GM23338 (cell line): ENCODE measurements at regions not wholly inside any gene's neighbourhood (a gene's known extent, or its start where the extent isn't known, plus 50 kb on each side); places are given as distances from the start of the nearest gene placed in this dataset.

Source experiments
- ATAC-seq: fragments of 200-7000 bp; cut with Tn5 transposase; 3 replicates; pipeline ENCODE4 v1.9.1; 2020
- DNase-seq: peaks from one replicate; pipeline ENCODE4 v3.0.0-alpha.2; 2015; ENCODE audit warnings: low spot score
- H2AFZ ChIP-seq: fragments of 200-600 bp; sonication (generic); 2 replicates; pipeline ENCODE4 v1.8.0; 2016; ENCODE audit warnings: antibody characterized with exemption, mild to moderate bottlenecking, moderate library complexity
- H3F3A ChIP-seq: fragments of 200-600 bp; sonication (generic); replicated peaks from 2 replicates; pipeline ENCODE4 v1.8.0; 2017; ENCODE audit warnings: antibody characterized with exemption, mixed run types, low read depth
- H3K27ac ChIP-seq: fragments of 200-600 bp; sonication (generic); 2 replicates; pipeline ENCODE4 v1.6.1; 2016; ENCODE audit warnings: low read depth
- H3K27me3 ChIP-seq: fragments of 200-600 bp; sonication (generic); 2 replicates; pipeline ENCODE4 v1.8.0; 2016; ENCODE audit warnings: mild to moderate bottlenecking, mixed run types, moderate library complexity; ENCODE audit not compliant: insufficient read depth
- H3K36me3 ChIP-seq: fragments of 200-600 bp; sonication (generic); 2 replicates; pipeline ENCODE4 v1.8.0; 2016; ENCODE audit warnings: mild to moderate bottlenecking; ENCODE audit not compliant: insufficient read depth
- H3K4me1 ChIP-seq: fragments of 200-600 bp; sonication (generic); 2 replicates; pipeline ENCODE4 v1.8.0; 2016; ENCODE audit warnings: mild to moderate bottlenecking, moderate library complexity; ENCODE audit not compliant: insufficient read depth
- H3K4me2 ChIP-seq: fragments of 200-600 bp; sonication (generic); 2 replicates; pipeline ENCODE4 v1.7.1; 2017; ENCODE audit warnings: mixed run types
- H3K4me3 ChIP-seq: fragments of 200-600 bp; sonication (generic); 2 replicates; pipeline ENCODE4 v1.6.1; 2016; ENCODE audit warnings: mixed run types
- H3K79me2 ChIP-seq: fragments of 200-600 bp; sonication (generic); replicated peaks from 2 replicates; pipeline ENCODE4 v1.8.0; 2017; ENCODE audit warnings: mild to moderate bottlenecking; ENCODE audit not compliant: insufficient read depth
- H3K9me2 ChIP-seq: fragments of 200-600 bp; sonication (generic); 2 replicates; pipeline ENCODE4 v1.8.0; 2017; ENCODE audit not compliant: insufficient read depth
- H4K20me1 ChIP-seq: fragments of 200-600 bp; sonication (generic); replicated peaks from 2 replicates; pipeline ENCODE4 v1.8.0; 2017; ENCODE audit warnings: mild to moderate bottlenecking; ENCODE audit not compliant: insufficient read depth
- H3K27ac Mint-ChIP-seq: 2 replicates; pipeline ENCODE4 v1.8.0; 2020; ENCODE audit warnings: inconsistent platforms, mild to moderate bottlenecking, moderate library complexity, mixed read lengths
- H3K27me3 Mint-ChIP-seq: 3 replicates; pipeline ENCODE4 v1.8.0; 2022; ENCODE audit warnings: low read depth, mild to moderate bottlenecking, moderate library complexity, mixed read lengths, inconsistent platforms; ENCODE audit not compliant: insufficient read depth, poor library complexity
- H3K36me3 Mint-ChIP-seq: 3 replicates; pipeline ENCODE4 v1.8.0; 2021; ENCODE audit warnings: low read depth, mild to moderate bottlenecking, inconsistent platforms, moderate library complexity, mixed read lengths
- H3K4me1 Mint-ChIP-seq: 3 replicates; pipeline ENCODE4 v1.8.0; 2020; ENCODE audit warnings: mild to moderate bottlenecking, inconsistent platforms, mixed read lengths
- H3K4me3 Mint-ChIP-seq: 3 replicates; pipeline ENCODE4 v1.8.0; 2021; ENCODE audit warnings: moderate library complexity, mild to moderate bottlenecking, inconsistent platforms, mixed read lengths
- H3K9me3 Mint-ChIP-seq: 3 replicates; pipeline ENCODE4 v1.8.0; 2020; ENCODE audit warnings: moderate library complexity, mild to moderate bottlenecking, inconsistent platforms, mixed read lengths
- CREB1 ChIP-seq: fragments of 250-450 bp; sonication (Bioruptor Pico); IDR thresholded peaks from 2 replicates; pipeline ENCODE4 v1.5.0; 2020; ENCODE audit warnings: low read depth, mild to moderate bottlenecking, moderate library complexity
- CTCF ChIP-seq, 2 experiments: fragments of 200-600 bp in 1 of 2; sonication (generic) in 1 of 2; conservative IDR thresholded peaks; 2 replicates each; pipeline versions ENCODE4 v1.5.1 to v1.6.1; 2016 to 2017; ENCODE audit warnings: antibody characterized with exemption in 2 of 2, low read depth in 2 of 2, mild to moderate bottlenecking in 2 of 2, moderate library complexity in 1 of 2
- ETS1 ChIP-seq: IDR thresholded peaks from 2 replicates; pipeline ENCODE4 v1.6.1; 2016; ENCODE audit warnings: antibody characterized with exemption
- EZH2 ChIP-seq: fragments of 200-600 bp; sonication (generic); IDR thresholded peaks from one replicate; pipeline ENCODE4 v1.8.0; 2017; ENCODE audit warnings: antibody characterized with exemption, mild to moderate bottlenecking, low read depth; ENCODE audit not compliant: unreplicated experiment
- EZH2phosphoT487 ChIP-seq: fragments of 200-600 bp; sonication (generic); IDR thresholded peaks from one replicate; pipeline ENCODE4 v1.8.1; 2018; ENCODE audit warnings: antibody characterized with exemption; ENCODE audit not compliant: unreplicated experiment
- JUNB ChIP-seq: IDR thresholded peaks from one replicate; pipeline ENCODE4 v1.6.1; 2016; ENCODE audit warnings: antibody characterized with exemption; ENCODE audit not compliant: unreplicated experiment
- NANOG ChIP-seq: IDR thresholded peaks from 2 replicates; pipeline ENCODE4 v1.6.1; 2016; ENCODE audit warnings: antibody characterized with exemption, borderline replicate concordance
- POLR2AphosphoS5 ChIP-seq: IDR thresholded peaks from 2 replicates; pipeline ENCODE4 v1.6.1; 2016; ENCODE audit warnings: antibody characterized with exemption, low read depth
- STAT1 ChIP-seq: IDR thresholded peaks from one replicate; pipeline ENCODE4 v1.6.1; 2016; ENCODE audit warnings: antibody characterized with exemption; ENCODE audit not compliant: unreplicated experiment
- ZNF114 ChIP-seq: fragments of 250-450 bp; sonication (Bioruptor Pico); IDR thresholded peaks from 2 replicates; pipeline ENCODE4 v1.5.0; 2020; ENCODE audit warnings: mild to moderate bottlenecking, moderate library complexity
- ZNF331 ChIP-seq: fragments of 250-450 bp; sonication (Bioruptor Pico); IDR thresholded peaks from 2 replicates; pipeline ENCODE4 v1.5.0; 2020; ENCODE audit warnings: low read depth, mild to moderate bottlenecking, moderate library complexity
- TF ChIP-seq, protein P1 (sequence below): IDR thresholded peaks from one replicate; pipeline ENCODE4 v1.6.1; 2018; ENCODE audit warnings: antibody characterized with exemption; ENCODE audit not compliant: unreplicated experiment
- TF ChIP-seq, protein P2 (sequence below): fragments of 250-450 bp; sonication (Bioruptor Pico); IDR thresholded peaks from 2 replicates; pipeline ENCODE4 v1.5.0; 2020; ENCODE audit warnings: mild to moderate bottlenecking, moderate library complexity

DNA sequence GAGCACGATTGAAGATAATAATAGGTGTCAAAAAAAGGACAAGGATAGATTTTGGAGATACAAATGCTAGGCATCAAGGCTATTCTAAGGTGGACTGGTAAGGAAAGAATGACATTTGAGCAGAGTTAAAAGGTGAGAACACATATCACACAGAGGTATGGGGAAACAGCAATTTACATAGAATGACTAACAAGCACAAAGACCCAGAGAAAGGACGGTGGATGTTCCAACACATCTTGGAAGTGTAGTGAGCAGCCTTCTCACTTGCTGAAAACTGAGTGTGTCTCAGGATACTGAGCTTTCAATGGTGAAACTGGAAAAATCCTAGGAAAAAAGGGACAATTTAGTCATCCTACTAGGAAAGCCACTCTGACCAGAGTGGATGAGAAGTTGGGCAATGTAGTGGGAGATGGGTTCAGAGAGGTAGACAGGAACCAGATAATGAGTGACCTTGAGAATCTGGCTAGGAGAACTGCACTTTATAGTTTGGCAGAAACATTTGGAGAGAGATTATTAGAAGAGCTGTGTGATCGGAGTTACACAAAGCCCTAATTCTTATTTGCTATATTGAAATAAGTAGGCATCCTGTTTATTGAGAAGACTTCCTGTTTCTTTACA, 706.0 kb downstream of the KCNA4 start:
- Histone ChIP-seq H3K4me1 (no peaks in the 10 kb centered on the region), H3K27me3 (no peaks in the 10 kb centered on the region), H3F3A (no peaks in the 10 kb centered on the region), H3K79me2 (no peaks in the 10 kb centered on the region), H3K4me3 (no peak overlapping the region), H3K27ac (no peak overlapping the region), H4K20me1 (no peaks in the 10 kb centered on the region), H3K9me2 (no peaks in the 10 kb centered on the region), H3K36me3 (no peaks in the 10 kb centered on the region), H2AFZ (no peak overlapping the region), H3K4me2 (no peak overlapping the region)
- H3K27me3 Mint-ChIP-seq = no peaks in the 10 kb centered on the region
- no peak overlapping the region for H3K4me3 Mint-ChIP-seq
- ATAC-seq (no peak), DNase-seq (no peak)
- TF ChIP-seq, protein P1, sequence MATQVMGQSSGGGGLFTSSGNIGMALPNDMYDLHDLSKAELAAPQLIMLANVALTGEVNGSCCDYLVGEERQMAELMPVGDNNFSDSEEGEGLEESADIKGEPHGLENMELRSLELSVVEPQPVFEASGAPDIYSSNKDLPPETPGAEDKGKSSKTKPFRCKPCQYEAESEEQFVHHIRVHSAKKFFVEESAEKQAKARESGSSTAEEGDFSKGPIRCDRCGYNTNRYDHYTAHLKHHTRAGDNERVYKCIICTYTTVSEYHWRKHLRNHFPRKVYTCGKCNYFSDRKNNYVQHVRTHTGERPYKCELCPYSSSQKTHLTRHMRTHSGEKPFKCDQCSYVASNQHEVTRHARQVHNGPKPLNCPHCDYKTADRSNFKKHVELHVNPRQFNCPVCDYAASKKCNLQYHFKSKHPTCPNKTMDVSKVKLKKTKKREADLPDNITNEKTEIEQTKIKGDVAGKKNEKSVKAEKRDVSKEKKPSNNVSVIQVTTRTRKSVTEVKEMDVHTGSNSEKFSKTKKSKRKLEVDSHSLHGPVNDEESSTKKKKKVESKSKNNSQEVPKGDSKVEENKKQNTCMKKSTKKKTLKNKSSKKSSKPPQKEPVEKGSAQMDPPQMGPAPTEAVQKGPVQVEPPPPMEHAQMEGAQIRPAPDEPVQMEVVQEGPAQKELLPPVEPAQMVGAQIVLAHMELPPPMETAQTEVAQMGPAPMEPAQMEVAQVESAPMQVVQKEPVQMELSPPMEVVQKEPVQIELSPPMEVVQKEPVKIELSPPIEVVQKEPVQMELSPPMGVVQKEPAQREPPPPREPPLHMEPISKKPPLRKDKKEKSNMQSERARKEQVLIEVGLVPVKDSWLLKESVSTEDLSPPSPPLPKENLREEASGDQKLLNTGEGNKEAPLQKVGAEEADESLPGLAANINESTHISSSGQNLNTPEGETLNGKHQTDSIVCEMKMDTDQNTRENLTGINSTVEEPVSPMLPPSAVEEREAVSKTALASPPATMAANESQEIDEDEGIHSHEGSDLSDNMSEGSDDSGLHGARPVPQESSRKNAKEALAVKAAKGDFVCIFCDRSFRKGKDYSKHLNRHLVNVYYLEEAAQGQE = no peak
- TF ChIP-seq POLR2AphosphoS5 (no peak), NANOG (no peak), ETS1 (no peak), CTCF (conservative IDR thresholded peaks at IDR 0.05; ENCODE audit: low read depth in 2 of 2) (no peak), EZH2phosphoT487 (no peak), ZNF331 (CRISPR knock-in tag) (no peak), JUNB (no peak), EZH2 (no peak), ZNF114 (CRISPR knock-in tag) (no peak), CREB1 (CRISPR knock-in tag) (no peak), STAT1 (no peak)
- TF ChIP-seq, protein P2, sequence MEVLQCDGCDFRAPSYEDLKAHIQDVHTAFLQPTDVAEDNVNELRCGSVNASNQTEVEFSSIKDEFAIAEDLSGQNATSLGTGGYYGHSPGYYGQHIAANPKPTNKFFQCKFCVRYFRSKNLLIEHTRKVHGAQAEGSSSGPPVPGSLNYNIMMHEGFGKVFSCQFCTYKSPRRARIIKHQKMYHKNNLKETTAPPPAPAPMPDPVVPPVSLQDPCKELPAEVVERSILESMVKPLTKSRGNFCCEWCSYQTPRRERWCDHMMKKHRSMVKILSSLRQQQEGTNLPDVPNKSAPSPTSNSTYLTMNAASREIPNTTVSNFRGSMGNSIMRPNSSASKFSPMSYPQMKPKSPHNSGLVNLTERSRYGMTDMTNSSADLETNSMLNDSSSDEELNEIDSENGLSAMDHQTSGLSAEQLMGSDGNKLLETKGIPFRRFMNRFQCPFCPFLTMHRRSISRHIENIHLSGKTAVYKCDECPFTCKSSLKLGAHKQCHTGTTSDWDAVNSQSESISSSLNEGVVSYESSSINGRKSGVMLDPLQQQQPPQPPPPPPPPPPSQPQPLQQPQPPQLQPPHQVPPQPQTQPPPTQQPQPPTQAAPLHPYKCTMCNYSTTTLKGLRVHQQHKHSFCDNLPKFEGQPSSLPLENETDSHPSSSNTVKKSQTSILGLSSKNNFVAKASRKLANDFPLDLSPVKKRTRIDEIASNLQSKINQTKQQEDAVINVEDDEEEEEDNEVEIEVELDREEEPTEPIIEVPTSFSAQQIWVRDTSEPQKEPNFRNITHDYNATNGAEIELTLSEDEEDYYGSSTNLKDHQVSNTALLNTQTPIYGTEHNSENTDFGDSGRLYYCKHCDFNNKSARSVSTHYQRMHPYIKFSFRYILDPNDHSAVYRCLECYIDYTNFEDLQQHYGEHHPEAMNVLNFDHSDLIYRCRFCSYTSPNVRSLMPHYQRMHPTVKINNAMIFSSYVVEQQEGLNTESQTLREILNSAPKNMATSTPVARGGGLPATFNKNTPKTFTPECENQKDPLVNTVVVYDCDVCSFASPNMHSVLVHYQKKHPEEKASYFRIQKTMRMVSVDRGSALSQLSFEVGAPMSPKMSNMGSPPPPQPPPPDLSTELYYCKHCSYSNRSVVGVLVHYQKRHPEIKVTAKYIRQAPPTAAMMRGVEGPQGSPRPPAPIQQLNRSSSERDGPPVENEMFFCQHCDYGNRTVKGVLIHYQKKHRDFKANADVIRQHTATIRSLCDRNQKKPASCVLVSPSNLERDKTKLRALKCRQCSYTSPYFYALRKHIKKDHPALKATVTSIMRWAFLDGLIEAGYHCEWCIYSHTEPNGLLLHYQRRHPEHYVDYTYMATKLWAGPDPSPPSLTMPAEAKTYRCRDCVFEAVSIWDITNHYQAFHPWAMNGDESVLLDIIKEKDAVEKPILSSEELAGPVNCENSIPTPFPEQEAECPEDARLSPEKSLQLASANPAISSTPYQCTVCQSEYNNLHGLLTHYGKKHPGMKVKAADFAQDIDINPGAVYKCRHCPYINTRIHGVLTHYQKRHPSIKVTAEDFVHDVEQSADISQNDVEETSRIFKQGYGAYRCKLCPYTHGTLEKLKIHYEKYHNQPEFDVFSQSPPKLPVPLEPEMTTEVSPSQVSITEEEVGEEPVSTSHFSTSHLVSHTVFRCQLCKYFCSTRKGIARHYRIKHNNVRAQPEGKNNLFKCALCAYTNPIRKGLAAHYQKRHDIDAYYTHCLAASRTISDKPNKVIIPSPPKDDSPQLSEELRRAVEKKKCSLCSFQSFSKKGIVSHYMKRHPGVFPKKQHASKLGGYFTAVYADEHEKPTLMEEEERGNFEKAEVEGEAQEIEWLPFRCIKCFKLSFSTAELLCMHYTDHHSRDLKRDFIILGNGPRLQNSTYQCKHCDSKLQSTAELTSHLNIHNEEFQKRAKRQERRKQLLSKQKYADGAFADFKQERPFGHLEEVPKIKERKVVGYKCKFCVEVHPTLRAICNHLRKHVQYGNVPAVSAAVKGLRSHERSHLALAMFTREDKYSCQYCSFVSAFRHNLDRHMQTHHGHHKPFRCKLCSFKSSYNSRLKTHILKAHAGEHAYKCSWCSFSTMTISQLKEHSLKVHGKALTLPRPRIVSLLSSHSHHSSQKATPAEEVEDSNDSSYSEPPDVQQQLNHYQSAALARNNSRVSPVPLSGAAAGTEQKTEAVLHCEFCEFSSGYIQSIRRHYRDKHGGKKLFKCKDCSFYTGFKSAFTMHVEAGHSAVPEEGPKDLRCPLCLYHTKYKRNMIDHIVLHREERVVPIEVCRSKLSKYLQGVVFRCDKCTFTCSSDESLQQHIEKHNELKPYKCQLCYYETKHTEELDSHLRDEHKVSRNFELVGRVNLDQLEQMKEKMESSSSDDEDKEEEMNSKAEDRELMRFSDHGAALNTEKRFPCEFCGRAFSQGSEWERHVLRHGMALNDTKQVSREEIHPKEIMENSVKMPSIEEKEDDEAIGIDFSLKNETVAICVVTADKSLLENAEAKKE = no peak
- no peaks in the 10 kb centered on the region for H3K36me3 Mint-ChIP-seq
- H3K9me3 Mint-ChIP-seq = no peaks in the 10 kb centered on the region
- no peaks in the 10 kb centered on the region for H3K4me1 Mint-ChIP-seq
- H3K27ac Mint-ChIP-seq = no peak overlapping the region
